ENCODE measurements at regions not wholly inside any gene's neighbourhood (a gene's known extent, or its start where the extent isn't known, plus 50 kb on each side); places are given as distances from the start of the nearest gene placed in this dataset.

DNA sequence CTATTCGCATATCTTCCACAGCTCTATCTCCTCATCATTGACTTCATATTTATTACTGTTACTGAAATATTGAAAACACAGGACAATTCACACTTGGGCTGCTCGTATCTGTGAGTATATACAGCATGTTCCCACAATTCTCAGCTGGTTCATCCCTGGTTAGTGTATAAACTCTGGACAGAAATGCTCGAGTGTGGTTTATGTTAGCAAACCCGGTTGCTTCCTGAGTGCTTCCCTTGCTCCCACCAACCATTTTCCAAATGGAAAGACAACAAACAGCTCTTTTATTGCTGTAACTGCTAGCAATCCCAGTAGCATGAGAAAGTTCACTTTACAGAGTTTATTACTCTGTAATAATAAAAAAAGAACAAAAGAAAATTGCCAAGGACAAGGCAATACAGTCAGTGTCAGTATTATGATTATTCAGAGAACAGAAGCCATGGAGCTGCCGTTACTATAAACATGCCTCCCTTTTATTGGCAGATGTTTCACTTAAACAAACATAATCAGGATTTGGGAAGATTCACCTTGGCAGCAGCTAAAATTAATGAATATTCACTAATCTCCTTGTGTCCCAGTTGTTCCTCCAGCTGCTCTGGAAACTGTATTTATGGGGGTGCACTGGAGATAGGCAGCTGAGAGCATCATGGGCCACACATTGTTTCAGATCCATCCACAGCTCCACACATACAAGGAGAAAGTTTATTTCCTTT is 134.1 kb upstream of the GUCY1A1 start:
- ChIA-PET CTCF (no interaction called here), POLR2A (no interaction called here)
- no peak overlapping the region for H3K4me3 Mint-ChIP-seq
- no peaks in the 10 kb centered on the region for H3K36me3 Mint-ChIP-seq (ENCODE audit: low read depth)
- H3K27ac Mint-ChIP-seq: no peak overlapping the region
- DNase-seq: no peak
- H3K4me1 Mint-ChIP-seq: no peaks in the 10 kb centered on the region
- no peaks in the 10 kb centered on the region for H3K9me3 Mint-ChIP-seq
- H3K27me3 Mint-ChIP-seq: no peaks in the 10 kb centered on the region

DNA sequence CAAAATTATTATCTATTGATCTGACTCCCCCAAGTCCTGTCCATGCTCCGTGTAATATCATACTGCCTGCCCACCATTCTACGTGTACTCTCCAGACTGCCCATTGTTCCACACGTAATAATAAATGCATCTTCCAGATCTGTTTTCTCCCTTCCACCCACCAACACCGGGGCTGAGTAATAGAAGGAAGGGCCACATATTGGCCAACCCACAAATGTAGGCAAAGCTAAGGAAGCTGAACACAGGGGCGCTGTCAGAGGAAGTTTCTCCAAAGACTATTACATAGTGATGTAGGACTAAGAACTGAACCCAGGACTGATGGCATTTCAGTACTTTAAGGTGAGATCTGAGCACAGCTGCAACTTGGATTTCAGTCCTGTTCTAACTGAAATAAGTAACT is 135.8 kb upstream of the GUCY1A1 start:
- Mint-ChIP-seq H3K36me3 (ENCODE audit: low read depth) (no peaks in the 10 kb centered on the region), H3K27me3 (no peaks in the 10 kb centered on the region), H3K9me3 (no peaks in the 10 kb centered on the region), H3K4me1 (no peaks in the 10 kb centered on the region), H3K27ac (no peak overlapping the region), H3K4me3 (no peak overlapping the region)
- DNase-seq: no peak
- ChIA-PET CTCF (no interaction called here), POLR2A (no interaction called here)

DNA sequence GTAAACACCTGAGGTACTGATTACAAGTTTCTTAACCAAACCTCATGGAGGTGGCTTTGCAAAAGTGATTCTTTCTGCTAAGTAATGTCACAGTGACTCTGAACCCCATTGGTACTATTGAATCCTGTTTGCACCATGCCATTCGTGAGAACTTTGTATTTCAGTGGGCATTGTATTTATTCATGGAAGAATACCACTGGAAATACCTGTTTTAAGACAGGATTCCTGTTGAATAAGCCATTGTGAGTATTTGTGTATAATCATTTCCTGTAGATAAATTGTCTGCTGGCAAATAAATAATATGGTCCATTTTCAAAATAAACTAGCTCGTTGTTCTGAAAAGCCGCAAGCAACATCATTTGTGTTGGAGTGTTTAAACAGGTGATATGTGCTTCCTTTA is 136.4 kb upstream of the GUCY1A1 start:
- H3K27ac Mint-ChIP-seq: no peak overlapping the region
- POLR2A ChIA-PET: no interaction called here
- H3K4me1 Mint-ChIP-seq: no peaks in the 10 kb centered on the region
- no peak for DNase-seq
- no peaks in the 10 kb centered on the region for H3K36me3 Mint-ChIP-seq (ENCODE audit: low read depth)
- H3K4me3 Mint-ChIP-seq: no peak overlapping the region
- CTCF ChIA-PET: no interaction called here
- no peaks in the 10 kb centered on the region for H3K9me3 Mint-ChIP-seq
- no peaks in the 10 kb centered on the region for H3K27me3 Mint-ChIP-seq

DNA sequence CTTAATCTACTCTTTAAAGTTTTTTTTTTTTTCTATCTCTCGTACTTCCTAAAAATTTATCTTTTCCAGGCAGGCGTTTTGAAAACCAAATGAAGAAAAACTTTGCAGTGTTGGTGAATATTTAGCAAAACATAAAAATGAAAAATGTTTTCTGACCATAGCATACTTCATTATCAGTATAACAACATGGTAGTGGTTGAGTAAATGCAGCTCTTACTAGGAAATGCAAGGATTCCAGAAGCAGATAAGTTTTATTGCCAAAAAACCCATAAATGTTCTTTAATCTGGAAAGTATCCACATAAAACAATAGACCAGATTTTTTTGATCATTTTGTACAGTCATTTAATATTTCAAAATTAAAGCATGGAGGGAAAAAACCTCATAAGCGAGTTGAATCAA is 136.9 kb upstream of the GUCY1A1 start:
- Mint-ChIP-seq H3K36me3 (ENCODE audit: low read depth) (no peaks in the 10 kb centered on the region), H3K4me3 (no peak overlapping the region), H3K9me3 (no peaks in the 10 kb centered on the region), H3K4me1 (no peaks in the 10 kb centered on the region), H3K27me3 (no peaks in the 10 kb centered on the region), H3K27ac (no peak overlapping the region)
- ChIA-PET POLR2A (no interaction called here), CTCF (no interaction called here)
- DNase-seq: no peak

DNA sequence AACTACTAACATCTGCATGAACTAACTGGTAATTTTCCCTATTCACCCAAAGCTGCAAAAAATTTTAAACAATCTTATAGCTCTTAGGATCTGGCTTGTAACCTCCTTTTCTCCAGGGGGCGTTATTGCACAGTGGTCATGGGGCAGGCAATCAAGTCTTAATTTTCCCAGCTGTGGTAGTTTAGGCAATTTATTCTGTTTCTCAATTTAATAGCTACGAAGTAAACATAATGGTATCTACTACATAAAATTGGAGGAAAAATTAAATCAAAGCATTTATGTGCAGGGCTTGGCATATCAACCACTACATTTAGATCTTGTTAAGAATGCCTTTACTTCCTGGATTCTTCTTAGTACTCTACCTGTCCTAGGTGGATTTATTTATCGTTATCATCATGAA is 137.4 kb upstream of the GUCY1A1 start:
- H3K9me3 Mint-ChIP-seq: no peaks in the 10 kb centered on the region
- ChIA-PET POLR2A (no interaction called here), CTCF (no interaction called here)
- H3K36me3 Mint-ChIP-seq (ENCODE audit: low read depth): no peaks in the 10 kb centered on the region
- H3K4me3 Mint-ChIP-seq: no peak overlapping the region
- no peak overlapping the region for H3K27ac Mint-ChIP-seq
- no peak for DNase-seq
- no peaks in the 10 kb centered on the region for H3K4me1 Mint-ChIP-seq
- H3K27me3 Mint-ChIP-seq: no peaks in the 10 kb centered on the region

DNA sequence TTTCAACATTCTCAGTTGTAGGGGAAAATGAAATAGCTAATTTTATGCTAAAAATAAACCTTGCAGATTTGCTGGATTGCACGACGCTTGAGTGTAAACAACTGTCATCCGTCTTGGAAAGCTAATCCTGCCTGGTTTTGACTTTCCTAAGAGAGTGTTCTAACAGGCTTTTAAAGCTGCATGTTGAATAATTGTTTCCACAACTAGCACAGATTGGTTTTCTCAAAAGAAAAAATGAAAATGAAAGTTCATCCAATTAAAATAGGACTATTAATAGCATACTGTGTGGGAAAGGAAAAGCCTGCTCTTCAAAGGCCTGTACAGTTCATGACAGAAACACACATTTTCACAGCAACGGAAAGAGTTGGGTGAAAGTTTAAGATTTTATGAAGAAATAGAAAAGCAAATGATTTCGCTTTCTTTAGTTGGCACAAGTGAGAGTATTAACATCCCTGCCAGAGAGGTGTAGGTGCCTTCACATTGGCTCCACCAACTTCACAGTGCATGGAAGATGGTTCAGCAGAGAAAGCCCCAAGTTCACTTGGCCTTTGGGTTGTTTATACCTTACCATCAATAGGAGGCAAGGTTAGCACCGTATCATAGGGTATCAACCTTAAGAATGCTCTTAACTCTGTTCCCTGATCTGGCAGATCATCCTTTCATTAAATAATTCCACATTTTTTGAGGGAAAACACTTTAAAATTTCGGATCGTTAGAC is 140.0 kb upstream of the GUCY1A1 start:
- H3K36me3 Mint-ChIP-seq (ENCODE audit: low read depth): no peaks in the 10 kb centered on the region
- H3K9me3 Mint-ChIP-seq: peaks cover 5% of the 10 kb centered on the region
- DNase-seq: no peak
- no peak overlapping the region for H3K27ac Mint-ChIP-seq
- H3K4me1 Mint-ChIP-seq: no peaks in the 10 kb centered on the region
- POLR2A ChIA-PET: no interaction called here
- CTCF ChIA-PET: no interaction called here
- no peaks in the 10 kb centered on the region for H3K27me3 Mint-ChIP-seq
- H3K4me3 Mint-ChIP-seq: no peak overlapping the region

DNA sequence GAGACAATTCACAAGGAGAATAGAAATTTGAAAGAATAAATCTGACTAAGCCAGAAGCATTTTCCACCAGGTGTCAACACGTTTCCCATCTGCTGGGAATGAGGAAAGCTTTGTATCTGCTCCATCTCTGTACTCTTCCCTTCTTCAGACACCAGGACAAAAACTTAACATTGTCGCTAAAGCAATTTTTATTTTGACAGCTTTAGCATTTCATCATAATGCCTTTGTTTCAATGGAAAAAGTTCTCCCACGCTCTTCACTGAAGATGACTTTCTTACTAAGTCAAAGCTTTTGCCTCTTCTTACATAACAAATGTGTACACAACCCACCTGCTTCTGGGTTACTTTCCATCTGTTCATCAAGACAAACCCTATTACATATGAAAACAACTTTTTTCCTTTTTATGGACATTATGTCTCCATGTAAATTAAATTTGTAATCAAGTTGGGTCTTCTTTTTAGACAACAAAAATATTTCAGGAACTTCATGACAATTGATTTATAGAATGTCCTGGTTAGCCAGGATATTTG is 141.7 kb upstream of the GUCY1A1 start:
- no peak overlapping the region for H3K4me3 Mint-ChIP-seq
- H3K27me3 Mint-ChIP-seq: no peaks in the 10 kb centered on the region
- no peaks in the 10 kb centered on the region for H3K36me3 Mint-ChIP-seq (ENCODE audit: low read depth)
- no peak overlapping the region for H3K27ac Mint-ChIP-seq
- ChIA-PET POLR2A (no interaction called here), CTCF (no interaction called here)
- no peaks in the 10 kb centered on the region for H3K4me1 Mint-ChIP-seq
- H3K9me3 Mint-ChIP-seq: peaks cover 8% of the 10 kb centered on the region
- no peak for DNase-seq

DNA sequence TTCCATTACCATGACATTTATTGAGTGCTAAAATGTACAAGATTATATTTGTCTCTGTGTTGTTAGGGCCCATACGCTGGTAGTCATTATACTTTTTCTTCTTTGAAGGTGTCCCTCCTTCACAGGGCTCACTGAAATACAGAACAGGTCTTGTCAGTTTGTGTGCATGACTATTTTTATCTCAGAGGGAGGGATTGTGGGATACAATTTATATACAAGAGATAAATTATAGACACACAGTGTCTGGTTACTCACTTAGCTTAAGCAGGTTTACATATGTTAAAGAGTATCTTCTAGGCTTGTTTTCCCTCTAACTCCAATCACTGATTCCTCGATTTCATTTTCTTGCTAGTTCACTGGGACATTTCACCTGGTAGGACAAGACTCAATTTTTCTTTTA is 143.3 kb upstream of the GUCY1A1 start:
- H3K4me3 Mint-ChIP-seq: no peak overlapping the region
- POLR2A ChIA-PET: no interaction called here

DNA sequence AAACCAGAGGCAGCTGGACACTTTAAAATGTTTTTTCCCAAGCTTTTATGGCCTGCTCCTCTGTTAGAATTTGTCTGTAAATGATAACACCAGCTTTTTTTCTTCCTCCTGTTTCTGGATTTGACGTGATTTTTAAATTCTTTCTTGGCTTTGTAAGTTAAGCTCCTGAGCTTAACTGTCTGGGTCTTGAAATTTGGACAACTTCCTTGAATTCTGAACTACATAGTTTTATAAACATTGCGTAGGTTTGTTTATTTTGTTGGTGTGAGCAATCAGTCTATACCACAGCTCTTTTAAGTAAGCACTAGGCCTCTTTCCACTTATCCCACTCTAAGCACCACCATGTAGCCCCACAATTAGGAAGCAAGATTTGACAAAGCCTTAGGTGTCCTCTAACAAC is 144.4 kb upstream of the GUCY1A1 start:
- no peak overlapping the region for H3K4me3 Mint-ChIP-seq
- ChIA-PET POLR2A (no interaction called here), CTCF (no interaction called here)
- no peak for DNase-seq
- no peak overlapping the region for H3K27ac Mint-ChIP-seq
- H3K9me3 Mint-ChIP-seq: peaks cover 8% of the 10 kb centered on the region
- H3K4me1 Mint-ChIP-seq: no peaks in the 10 kb centered on the region
- H3K36me3 Mint-ChIP-seq (ENCODE audit: low read depth): no peaks in the 10 kb centered on the region
- peaks cover 2% of the 10 kb centered on the region for H3K27me3 Mint-ChIP-seq

More for the DNA sequence above, 143.3 kb upstream of the GUCY1A1 start:
- Mint-ChIP-seq H3K4me1 (no peaks in the 10 kb centered on the region), H3K27me3 (no peaks in the 10 kb centered on the region), H3K36me3 (ENCODE audit: low read depth) (no peaks in the 10 kb centered on the region), H3K27ac (no peak overlapping the region), H3K9me3 (peaks cover 8% of the 10 kb centered on the region)
- CTCF ChIA-PET: no interaction called here
- DNase-seq: no peak

DNA sequence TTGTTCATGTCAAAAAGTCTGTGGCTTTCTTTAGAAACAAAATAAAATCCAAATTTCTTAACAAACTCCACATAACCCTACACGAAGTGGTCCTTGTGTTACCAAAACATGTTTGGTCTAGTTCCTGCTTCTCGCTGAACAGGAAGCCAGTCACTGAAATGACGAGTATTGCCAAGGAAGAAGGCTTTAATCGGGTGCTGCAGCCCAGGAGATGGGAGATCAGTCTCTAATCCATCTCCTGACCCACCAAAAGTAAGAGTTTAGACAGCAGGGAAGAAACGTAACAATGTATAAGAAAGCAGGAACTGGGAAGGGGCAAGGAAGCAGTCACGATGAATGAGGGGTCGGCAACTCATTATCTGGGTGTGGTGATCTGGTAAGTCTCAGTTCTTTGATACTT is 144.6 kb upstream of the MAP9 start:
- no peak for DNase-seq
- POLR2A ChIA-PET: no interaction called here
- Mint-ChIP-seq H3K4me1 (no peaks in the 10 kb centered on the region), H3K27ac (no peak overlapping the region), H3K4me3 (no peak overlapping the region), H3K9me3 (peaks cover 8% of the 10 kb centered on the region), H3K36me3 (ENCODE audit: low read depth) (no peaks in the 10 kb centered on the region), H3K27me3 (peaks cover 2% of the 10 kb centered on the region)
- CTCF ChIA-PET: no interaction called here

DNA sequence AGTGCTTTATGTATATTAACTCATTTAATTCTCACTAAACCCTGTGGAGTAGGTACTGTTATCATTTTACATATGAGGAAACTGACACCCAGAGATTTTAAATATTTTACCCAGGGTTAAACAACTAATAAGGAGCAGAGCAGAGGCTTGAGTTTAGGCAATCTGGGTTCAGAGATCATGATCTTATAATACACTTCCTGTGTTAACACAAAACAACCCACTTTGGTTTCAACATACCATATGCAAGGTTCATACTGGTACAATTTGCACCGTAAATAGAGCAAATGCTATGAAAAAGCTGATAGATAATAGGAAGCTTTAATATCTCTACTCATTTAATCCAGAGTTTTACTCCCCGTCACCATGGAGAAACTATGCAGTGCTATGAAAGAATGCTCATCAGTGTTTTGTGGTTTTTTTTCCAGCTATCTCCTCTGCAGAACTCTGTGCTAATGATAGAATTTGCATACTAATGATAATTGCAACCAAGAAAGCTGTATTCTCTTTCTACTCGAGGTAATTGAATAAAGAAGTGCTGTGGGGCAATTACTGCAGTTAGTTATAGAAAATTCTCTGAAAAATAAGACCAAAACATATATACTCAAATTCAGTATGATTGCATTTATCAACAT is 138.8 kb upstream of the MAP9 start:
- CTCF ChIA-PET: no interaction called here

DNA sequence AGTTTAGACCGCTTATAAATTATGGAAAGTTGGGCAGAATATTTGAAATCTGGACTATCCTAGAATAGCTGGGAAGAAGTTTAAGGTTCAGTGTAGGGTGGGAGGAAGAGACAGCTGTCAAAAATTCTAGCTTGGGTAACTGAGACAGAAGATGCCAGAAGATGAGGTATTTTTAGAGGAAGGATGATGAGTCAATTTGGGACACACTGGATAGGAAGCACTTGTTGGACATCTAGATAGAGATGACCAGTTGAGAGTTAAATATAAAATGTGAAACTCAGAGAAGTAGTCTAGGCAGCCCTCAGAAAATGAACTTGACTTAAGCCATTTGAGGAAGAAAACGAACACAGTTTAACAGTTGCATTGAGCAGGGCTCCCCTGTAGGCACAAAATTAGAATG is 137.9 kb upstream of the MAP9 start:
- H3K9me3 Mint-ChIP-seq: no peaks in the 10 kb centered on the region
- no peak overlapping the region for H3K4me3 Mint-ChIP-seq
- peaks cover 8% of the 10 kb centered on the region for H3K4me1 Mint-ChIP-seq
- ChIA-PET CTCF (no interaction called here), POLR2A (no interaction called here)
- DNase-seq: no peak
- H3K36me3 Mint-ChIP-seq (ENCODE audit: low read depth): no peaks in the 10 kb centered on the region
- no peak overlapping the region for H3K27ac Mint-ChIP-seq
- H3K27me3 Mint-ChIP-seq: peaks cover 7% of the 10 kb centered on the region

More for the DNA sequence above, 138.8 kb upstream of the MAP9 start:
- peaks cover 6% of the 10 kb centered on the region for H3K27me3 Mint-ChIP-seq
- no peak overlapping the region for H3K4me3 Mint-ChIP-seq
- no peaks in the 10 kb centered on the region for H3K9me3 Mint-ChIP-seq
- DNase-seq: no peak
- H3K27ac Mint-ChIP-seq: no peak overlapping the region
- H3K36me3 Mint-ChIP-seq (ENCODE audit: low read depth): no peaks in the 10 kb centered on the region
- POLR2A ChIA-PET: no interaction called here
- peaks cover 8% of the 10 kb centered on the region for H3K4me1 Mint-ChIP-seq

DNA sequence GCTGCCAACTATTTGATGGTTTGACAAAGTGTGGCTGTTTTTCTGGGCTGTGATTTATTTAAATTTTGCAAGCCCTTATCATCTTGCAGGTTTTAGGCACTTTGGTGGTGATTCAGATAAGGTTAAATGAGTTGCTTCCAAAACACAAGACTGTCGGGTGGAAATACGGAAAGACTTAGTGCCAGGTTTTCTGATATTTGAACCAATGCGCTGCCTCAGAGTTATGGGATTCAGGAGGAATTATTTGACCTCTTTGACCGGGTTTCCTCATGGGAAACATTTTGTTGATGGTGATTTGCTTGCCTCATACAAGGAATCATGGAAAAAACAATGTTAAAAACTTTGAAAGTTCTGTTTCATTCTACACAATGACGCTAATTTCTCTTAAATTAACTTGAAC is 136.1 kb upstream of the MAP9 start:
- CTCF ChIA-PET: no interaction called here
- peaks cover 6% of the 10 kb centered on the region for H3K27me3 Mint-ChIP-seq
- H3K9me3 Mint-ChIP-seq: no peaks in the 10 kb centered on the region
- peaks cover 8% of the 10 kb centered on the region for H3K4me1 Mint-ChIP-seq
- no peak overlapping the region for H3K27ac Mint-ChIP-seq
- H3K36me3 Mint-ChIP-seq (ENCODE audit: low read depth): no peaks in the 10 kb centered on the region
- DNase-seq: no peak
- H3K4me3 Mint-ChIP-seq: no peak overlapping the region
- POLR2A ChIA-PET: no interaction called here

DNA sequence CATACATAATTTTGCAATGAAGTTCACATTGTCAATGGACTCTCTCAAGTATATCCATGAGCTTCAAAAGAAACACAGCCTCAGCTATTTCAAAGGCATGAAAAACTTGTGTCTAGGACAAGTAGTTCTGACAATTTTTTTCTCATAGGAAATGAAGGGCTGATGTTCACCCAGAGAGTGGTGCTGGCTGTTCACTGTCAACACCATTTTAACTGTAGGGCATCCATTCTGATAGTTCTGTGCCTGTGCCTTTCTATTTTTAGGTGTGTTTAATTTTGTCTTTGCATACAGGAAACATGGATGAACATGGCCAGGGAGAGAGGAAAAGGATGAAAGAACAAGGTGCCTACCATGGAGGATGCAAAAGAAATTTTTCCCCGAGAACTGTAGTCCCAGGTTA is 135.3 kb upstream of the MAP9 start:
- no peak for DNase-seq
- ChIA-PET CTCF (no interaction called here), POLR2A (no interaction called here)
- no peaks in the 10 kb centered on the region for H3K36me3 Mint-ChIP-seq (ENCODE audit: low read depth)
- peaks cover 6% of the 10 kb centered on the region for H3K27me3 Mint-ChIP-seq
- no peaks in the 10 kb centered on the region for H3K9me3 Mint-ChIP-seq
- no peak overlapping the region for H3K27ac Mint-ChIP-seq
- peaks cover 8% of the 10 kb centered on the region for H3K4me1 Mint-ChIP-seq
- H3K4me3 Mint-ChIP-seq: no peak overlapping the region

Measured in activated CD4-positive, alpha-beta memory T cell treated with anti-CD3 and anti-CD28 coated beads, Interleukin-2, amount 10 ng/mL, durations not matched to agents 7 days and 5 days (primary cell).